ENCODE measurements at regions not wholly inside any gene's neighbourhood (a gene's known extent, or its start where the extent isn't known, plus 50 kb on each side); places are given as distances from the start of the nearest gene placed in this dataset.
"Not testable (repeated sequence)": the region's sequence is repeated elsewhere in the genome, so short reads cannot be mapped to it uniquely, and the experiment has no call there.

- Histone ChIP-seq H3K27me3 (no peaks in the 10 kb centered on the region), H3K4me1 (no peaks in the 10 kb centered on the region), H3K4me3 (no peak overlapping the region), H3K27ac (no peak overlapping the region), H3K9me3 (no peaks in the 10 kb centered on the region), H3K36me3 (no peaks in the 10 kb centered on the region)
- ATAC-seq = no peak
- no peak for TF ChIP-seq POLR2A (IDR thresholded peaks at IDR 0.05)
- TF ChIP-seq, protein P1, sequence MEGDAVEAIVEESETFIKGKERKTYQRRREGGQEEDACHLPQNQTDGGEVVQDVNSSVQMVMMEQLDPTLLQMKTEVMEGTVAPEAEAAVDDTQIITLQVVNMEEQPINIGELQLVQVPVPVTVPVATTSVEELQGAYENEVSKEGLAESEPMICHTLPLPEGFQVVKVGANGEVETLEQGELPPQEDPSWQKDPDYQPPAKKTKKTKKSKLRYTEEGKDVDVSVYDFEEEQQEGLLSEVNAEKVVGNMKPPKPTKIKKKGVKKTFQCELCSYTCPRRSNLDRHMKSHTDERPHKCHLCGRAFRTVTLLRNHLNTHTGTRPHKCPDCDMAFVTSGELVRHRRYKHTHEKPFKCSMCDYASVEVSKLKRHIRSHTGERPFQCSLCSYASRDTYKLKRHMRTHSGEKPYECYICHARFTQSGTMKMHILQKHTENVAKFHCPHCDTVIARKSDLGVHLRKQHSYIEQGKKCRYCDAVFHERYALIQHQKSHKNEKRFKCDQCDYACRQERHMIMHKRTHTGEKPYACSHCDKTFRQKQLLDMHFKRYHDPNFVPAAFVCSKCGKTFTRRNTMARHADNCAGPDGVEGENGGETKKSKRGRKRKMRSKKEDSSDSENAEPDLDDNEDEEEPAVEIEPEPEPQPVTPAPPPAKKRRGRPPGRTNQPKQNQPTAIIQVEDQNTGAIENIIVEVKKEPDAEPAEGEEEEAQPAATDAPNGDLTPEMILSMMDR (IDR thresholded peaks at IDR 0.05 in 4 of 5, conservative IDR thresholded peaks at IDR 0.05 in 1 of 5) = no peak
- intact Hi-C loops (cut with DNase I; ENCODE audit: low total_unique reads) = no loop called here
- in situ Hi-C loops (cut with MboI; ENCODE audit: low sequenced_read_pairs in 4 of 4) = no loop called here
- no peak for DNase-seq
Observed at GRCh38 chr2:195331129-195331528, 325.9 kb upstream of the SLC39A10 start.

GRCh38 chr2:195330513-195330956 is 326.5 kb upstream of the SLC39A10 start:
- Histone ChIP-seq H3K27ac (no peak overlapping the region), H3K27me3 (no peaks in the 10 kb centered on the region), H3K36me3 (no peaks in the 10 kb centered on the region), H3K9me3 (no peaks in the 10 kb centered on the region), H3K4me1 (no peaks in the 10 kb centered on the region), H3K4me3 (no peak overlapping the region)
- TF ChIP-seq, protein P1 (IDR thresholded peaks at IDR 0.05 in 4 of 5, conservative IDR thresholded peaks at IDR 0.05 in 1 of 5) = no peak
- TF ChIP-seq POLR2A (IDR thresholded peaks at IDR 0.05) = no peak
- ATAC-seq (no peak), DNase-seq (no peak)
- in situ Hi-C loops (cut with MboI; ENCODE audit: low sequenced_read_pairs in 4 of 4) = no loop called here
- intact Hi-C loops (cut with DNase I; ENCODE audit: low total_unique reads) = no loop called here

GRCh38 chr2:195329784-195330183 is 327.2 kb upstream of the SLC39A10 start:
- H3K4me3 ChIP-seq; intact Hi-C loops (cut with DNase I; ENCODE audit: low total_unique reads); H3K27me3 ChIP-seq; H3K27ac ChIP-seq; ATAC-seq; H3K36me3 ChIP-seq; H3K9me3 ChIP-seq; in situ Hi-C loops (cut with MboI; ENCODE audit: low sequenced_read_pairs in 4 of 4); DNase-seq; H3K4me1 ChIP-seq: not testable (repeated sequence)

DNA sequence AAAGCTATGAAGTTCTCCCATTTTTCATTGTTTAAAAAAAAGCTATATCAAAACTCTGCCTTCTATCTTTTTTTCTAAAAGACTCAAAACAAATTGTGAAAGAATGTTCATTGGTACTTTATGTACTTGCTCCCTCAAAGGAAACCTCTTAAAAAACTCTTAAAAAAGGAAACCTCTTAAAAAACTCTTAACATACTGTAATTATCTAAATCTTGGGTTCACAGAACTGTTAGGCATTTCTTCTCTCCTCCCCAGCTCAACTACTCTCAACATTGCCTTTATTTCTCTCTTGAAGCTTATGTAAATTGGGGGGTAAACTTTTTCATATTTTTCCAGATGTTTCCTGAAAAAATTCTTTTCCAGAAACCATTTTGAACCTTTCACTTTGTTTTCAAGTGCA is 330.5 kb upstream of the SLC39A10 start:
- in situ Hi-C loops (cut with MboI; ENCODE audit: low sequenced_read_pairs in 4 of 4) (no loop called here), intact Hi-C loops (cut with DNase I; ENCODE audit: low total_unique reads) (no loop called here)
- H3K27me3 ChIP-seq = no peaks in the 10 kb centered on the region
- H3K4me1 ChIP-seq = no peaks in the 10 kb centered on the region
- no peaks in the 10 kb centered on the region for H3K9me3 ChIP-seq
- no peaks in the 10 kb centered on the region for H3K36me3 ChIP-seq
- no peak for DNase-seq
- H3K4me3 ChIP-seq = no peak overlapping the region
- TF ChIP-seq, protein P1 (IDR thresholded peaks at IDR 0.05 in 4 of 5, conservative IDR thresholded peaks at IDR 0.05 in 1 of 5) = no peak
- no peak for TF ChIP-seq POLR2A (IDR thresholded peaks at IDR 0.05)
- no peak overlapping the region for H3K27ac ChIP-seq
- no peak for ATAC-seq

DNA sequence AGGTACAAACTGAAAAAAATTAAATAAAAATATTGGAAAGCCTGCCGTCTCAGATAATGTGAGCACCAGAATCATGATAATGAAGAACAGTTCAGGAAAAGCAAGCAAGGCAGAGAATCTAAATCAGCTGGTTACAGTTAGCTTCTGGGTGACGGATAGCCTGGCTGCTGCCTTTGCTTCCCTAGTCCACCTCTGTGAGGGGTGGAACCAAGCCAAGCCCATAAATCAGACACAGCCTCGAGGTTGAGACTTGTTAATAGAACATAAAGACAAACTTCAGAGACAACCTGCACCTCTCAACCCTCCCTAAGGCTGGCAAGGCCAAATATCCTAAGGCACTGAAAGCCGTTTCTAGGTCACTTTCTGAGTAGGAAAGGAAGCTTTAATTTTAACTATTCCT is 334.7 kb upstream of the SLC39A10 start:
- intact Hi-C loops (cut with DNase I; ENCODE audit: low total_unique reads) (no loop called here), in situ Hi-C loops (cut with MboI; ENCODE audit: low sequenced_read_pairs in 4 of 4) (no loop called here)
- Histone ChIP-seq H3K27me3 (no peaks in the 10 kb centered on the region), H3K9me3 (no peaks in the 10 kb centered on the region), H3K27ac (no peak overlapping the region), H3K4me3 (no peak overlapping the region), H3K4me1 (peaks cover 16% of the 10 kb centered on the region in 2 donors), H3K36me3 (no peaks in the 10 kb centered on the region)
- TF ChIP-seq, protein P1 (IDR thresholded peaks at IDR 0.05 in 4 of 5, conservative IDR thresholded peaks at IDR 0.05 in 1 of 5) = no peak
- no peak for TF ChIP-seq POLR2A (IDR thresholded peaks at IDR 0.05)
- no peak for DNase-seq
- no peak for ATAC-seq
